ENCODE measurements at regions not wholly inside any gene's neighbourhood (a gene's known extent, or its start where the extent isn't known, plus 50 kb on each side); places are given as distances from the start of the nearest gene placed in this dataset.

DNA sequence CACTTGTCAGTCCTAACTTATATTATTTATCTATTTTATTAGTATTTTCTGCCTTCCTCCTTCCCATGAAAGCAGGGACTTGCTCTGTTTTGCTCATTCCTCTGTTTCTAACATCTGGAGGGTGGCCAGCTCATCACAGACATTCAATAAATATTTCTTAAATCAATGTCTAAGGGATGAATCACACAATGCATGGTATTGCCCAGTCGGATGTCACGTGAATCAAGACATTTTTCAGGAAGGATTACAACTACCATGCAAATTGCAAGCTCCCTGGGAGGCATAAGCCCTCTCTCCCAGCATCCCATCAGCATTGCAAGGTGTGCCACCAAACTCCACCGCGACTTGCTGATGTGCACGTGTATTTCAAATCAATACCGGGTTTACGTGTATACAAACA, 146.6 kb upstream of the RNF32 start:
- DNase-seq (ENCODE audit: low spot score), result no peak
- TF ChIP-seq, protein P1, sequence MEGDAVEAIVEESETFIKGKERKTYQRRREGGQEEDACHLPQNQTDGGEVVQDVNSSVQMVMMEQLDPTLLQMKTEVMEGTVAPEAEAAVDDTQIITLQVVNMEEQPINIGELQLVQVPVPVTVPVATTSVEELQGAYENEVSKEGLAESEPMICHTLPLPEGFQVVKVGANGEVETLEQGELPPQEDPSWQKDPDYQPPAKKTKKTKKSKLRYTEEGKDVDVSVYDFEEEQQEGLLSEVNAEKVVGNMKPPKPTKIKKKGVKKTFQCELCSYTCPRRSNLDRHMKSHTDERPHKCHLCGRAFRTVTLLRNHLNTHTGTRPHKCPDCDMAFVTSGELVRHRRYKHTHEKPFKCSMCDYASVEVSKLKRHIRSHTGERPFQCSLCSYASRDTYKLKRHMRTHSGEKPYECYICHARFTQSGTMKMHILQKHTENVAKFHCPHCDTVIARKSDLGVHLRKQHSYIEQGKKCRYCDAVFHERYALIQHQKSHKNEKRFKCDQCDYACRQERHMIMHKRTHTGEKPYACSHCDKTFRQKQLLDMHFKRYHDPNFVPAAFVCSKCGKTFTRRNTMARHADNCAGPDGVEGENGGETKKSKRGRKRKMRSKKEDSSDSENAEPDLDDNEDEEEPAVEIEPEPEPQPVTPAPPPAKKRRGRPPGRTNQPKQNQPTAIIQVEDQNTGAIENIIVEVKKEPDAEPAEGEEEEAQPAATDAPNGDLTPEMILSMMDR (IDR thresholded peaks at IDR 0.05; ENCODE audit: extremely low read depth, missing control alignments), result no peak

DNA sequence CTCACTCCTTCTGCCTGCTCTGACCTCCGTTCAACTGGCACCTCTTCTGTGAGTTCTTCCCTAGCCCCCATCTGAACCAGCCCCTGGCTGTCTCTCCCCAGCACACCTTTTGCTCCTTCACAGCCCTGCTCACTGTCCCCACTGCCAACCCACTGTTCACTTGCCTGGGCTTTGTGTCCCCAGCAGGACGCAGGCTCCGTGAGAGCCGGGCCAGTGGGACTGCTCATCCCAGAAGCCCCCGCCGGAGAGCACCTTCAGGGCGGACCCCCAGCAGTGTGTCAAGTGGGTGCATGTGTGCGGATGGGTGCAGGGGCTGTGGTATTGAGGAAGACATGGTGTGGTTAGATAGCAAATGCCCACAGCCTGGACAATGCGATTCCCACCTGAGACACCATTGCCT, 148.4 kb upstream of the RNF32 start:
- TF ChIP-seq, protein P1 (IDR thresholded peaks at IDR 0.05; ENCODE audit: extremely low read depth, missing control alignments), result no peak
- no peak for DNase-seq (ENCODE audit: low spot score)

DNA sequence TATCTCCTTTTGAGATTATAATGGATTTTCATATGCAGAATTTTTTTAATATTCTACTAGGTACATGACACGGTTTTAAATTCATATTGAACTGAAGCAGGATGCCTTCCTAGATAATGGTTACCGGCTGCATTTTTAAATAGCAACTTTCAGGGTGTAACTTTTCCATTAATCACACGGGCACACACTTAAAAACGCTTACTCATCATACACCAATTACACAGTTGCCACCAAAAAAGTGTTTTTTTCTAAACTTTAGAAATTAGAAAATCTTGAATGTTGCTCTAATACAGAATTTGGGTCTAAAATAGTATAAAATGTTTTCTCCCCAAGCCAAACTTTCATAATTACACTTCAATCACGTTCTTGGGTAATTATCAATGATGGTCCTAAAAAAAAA, 149.1 kb upstream of the RNF32 start:
- DNase-seq (ENCODE audit: low spot score), result no peak
- TF ChIP-seq, protein P1 (IDR thresholded peaks at IDR 0.05; ENCODE audit: extremely low read depth, missing control alignments), result no peak

DNA sequence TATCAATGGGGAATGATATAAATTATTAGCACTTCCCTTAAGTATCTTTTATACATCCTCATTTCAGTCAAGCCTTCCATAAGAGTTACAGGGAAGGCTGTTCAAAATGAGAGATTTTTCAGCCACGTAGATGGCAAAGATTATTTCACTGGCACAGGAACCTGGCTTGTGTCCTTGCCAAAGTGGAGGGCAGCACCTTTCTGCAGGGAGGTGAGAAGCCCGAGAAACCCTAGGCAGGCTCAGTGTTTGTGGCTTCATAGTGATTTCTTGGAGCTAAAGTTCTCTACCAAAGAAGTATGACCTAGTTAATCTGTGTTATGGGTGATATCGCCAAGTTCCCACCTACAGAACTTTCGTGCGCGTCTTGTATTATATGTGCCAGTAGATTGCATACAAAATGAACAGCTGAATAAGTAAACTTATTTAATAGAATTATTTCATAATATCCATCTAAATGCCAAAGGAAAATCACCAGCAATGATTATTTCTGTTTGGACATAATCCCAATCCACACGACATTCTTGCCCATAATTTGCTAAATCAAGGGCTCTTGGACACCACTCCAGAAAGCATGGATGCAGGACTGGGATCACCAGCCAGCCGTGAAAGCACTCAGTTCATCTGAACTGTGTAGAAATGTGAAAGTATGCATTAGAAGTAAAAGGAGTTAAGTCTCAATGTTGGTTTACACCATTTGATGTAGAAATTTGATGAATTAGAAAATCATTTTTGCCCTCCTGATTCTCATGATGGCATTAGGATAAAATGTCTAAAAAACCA, 150.4 kb upstream of the RNF32 start:
- TF ChIP-seq, protein P1 (IDR thresholded peaks at IDR 0.05; ENCODE audit: extremely low read depth, missing control alignments), result no peak
- DNase-seq (ENCODE audit: low spot score), result no peak

DNA sequence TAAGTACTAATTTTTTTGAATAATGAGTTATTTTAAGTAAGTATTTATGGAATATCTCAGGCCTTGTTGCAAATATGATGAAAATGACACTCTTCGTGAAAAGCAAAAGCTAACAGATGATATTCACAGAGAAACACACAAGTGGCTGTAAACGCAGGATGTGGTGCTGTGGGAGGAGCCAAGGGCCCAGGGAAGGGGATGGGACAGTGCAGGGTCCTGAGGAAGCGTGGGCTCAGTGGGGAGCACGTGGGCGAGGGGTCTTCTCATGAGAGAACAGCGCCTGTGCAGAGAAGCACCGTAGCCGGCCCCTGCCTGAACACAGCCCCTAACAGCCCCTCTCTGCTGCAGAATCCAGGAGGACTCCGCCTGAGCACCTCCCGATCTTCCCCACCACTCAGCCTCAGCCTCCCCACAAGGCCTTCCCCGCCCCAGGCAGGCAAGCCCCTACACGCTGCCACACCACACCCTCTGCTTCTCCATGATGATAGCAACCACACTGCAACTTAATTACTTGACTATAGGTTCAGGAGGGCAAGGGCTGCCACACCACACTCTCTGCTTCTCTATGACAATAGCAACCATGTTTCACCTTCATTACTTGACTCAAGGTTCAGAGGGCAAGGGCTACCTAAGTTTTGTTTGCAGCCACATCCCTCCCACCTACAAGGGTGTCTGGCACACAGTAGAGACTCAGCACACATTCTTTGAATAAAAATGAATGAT, 152.6 kb upstream of the RNF32 start:
- no peak for DNase-seq (ENCODE audit: low spot score)
- TF ChIP-seq, protein P1 (IDR thresholded peaks at IDR 0.05; ENCODE audit: extremely low read depth, missing control alignments), result no peak

DNA sequence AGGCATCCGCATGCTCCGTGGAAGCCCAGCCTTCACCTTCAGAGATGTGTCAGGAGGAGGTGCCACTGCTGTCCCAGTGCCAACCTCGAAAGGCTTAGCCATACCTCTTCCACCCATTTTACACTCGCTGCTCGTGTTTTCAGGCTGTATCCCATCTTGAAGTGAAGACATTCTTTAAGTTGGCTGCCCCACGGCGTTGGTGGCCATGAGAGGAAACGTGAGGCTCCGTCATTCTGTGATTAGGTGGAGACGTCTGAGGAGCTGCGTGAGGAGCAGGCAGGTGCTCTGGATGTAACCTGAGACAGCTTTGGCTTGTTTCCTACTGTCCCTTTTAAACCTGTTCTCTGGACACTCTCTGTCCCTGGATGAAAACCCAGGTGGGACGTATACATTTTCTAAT, 159.9 kb upstream of the RNF32 start:
- TF ChIP-seq, protein P1 (IDR thresholded peaks at IDR 0.05; ENCODE audit: extremely low read depth, missing control alignments), result no peak
- DNase-seq (ENCODE audit: low spot score), result no peak

DNA sequence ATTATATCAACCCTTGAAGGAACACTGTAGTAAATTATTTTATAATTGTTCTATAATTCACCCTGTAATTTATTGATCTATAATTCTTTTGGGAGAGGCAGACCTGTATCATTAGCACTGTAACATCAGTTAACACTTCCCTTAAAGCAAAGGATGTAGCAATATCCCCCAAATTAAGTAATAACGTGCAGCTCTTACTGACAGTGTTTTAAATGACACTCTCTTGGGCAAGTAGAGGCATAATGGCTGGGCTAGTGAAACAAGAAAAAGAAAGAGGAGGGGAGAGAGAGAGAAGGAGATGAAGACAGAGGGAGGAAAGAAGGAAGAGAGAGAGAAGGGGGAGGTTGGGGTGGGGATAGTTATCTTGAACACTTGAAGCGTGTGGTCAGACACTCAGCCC, 161.0 kb upstream of the RNF32 start:
- no peak for DNase-seq (ENCODE audit: low spot score)
- TF ChIP-seq, protein P1 (IDR thresholded peaks at IDR 0.05; ENCODE audit: extremely low read depth, missing control alignments), result no peak
